HL-60/S4 (cell line): ENCODE measurements at regions not wholly inside any gene's neighbourhood (a gene's known extent, or its start where the extent isn't known, plus 50 kb on each side); places are given as distances from the start of the nearest gene placed in this dataset.
"Not testable (repeated sequence)": the region's sequence is repeated elsewhere in the genome, so short reads cannot be mapped to it uniquely, and the experiment has no call there.

Source experiments
- in situ Hi-C: fragments of 300-500 bp; cut with MboI; formaldehyde crosslinking; loops from 2 replicates; pipeline ENCODE4 v1.14.3; 2022; ENCODE audit warnings: low sequenced_read_pairs

GRCh38 chr3:190194506-190194905 is 73.8 kb upstream of the P3H2 start:
- in situ Hi-C loops: loop anchor here (10.0 kb wide), 1 partner anchor 230 kb away; no protein-coding TSS in a partner anchor

GRCh38 chr3:190193210-190193609 is 72.5 kb upstream of the P3H2 start:
- in situ Hi-C loops: loop anchor here (10.0 kb wide), 1 partner anchor 228 kb away; no protein-coding TSS in a partner anchor

GRCh38 chr3:190192739-190193138 is 72.0 kb upstream of the P3H2 start:
- in situ Hi-C loops: loop anchor here (10.0 kb wide), 1 partner anchor 228 kb away; no protein-coding TSS in a partner anchor

GRCh38 chr3:190192087-190192486 is 71.4 kb upstream of the P3H2 start:
- in situ Hi-C loops: loop anchor here (10.0 kb wide), 1 partner anchor 227 kb away; no protein-coding TSS in a partner anchor

GRCh38 chr3:190188197-190188596 is 67.5 kb upstream of the P3H2 start:
- in situ Hi-C loops: no loop called here

GRCh38 chr3:190183121-190183520 is 62.4 kb upstream of the P3H2 start:
- in situ Hi-C loops: no loop called here

- in situ Hi-C loops: no loop called here
Observed at GRCh38 chr3:190182418-190183043, 61.8 kb upstream of the P3H2 start.

GRCh38 chr3:190180268-190180667 is 59.6 kb upstream of the P3H2 start:
- in situ Hi-C loops: no loop called here

- in situ Hi-C loops: no loop called here
Observed at GRCh38 chr3:190178779-190179178, 58.1 kb upstream of the P3H2 start.

- in situ Hi-C loops: not testable (repeated sequence)
Observed at GRCh38 chr3:190176933-190177525, 56.3 kb upstream of the P3H2 start.

GRCh38 chr3:190176106-190176505 is 55.4 kb upstream of the P3H2 start:
- in situ Hi-C loops: not testable (repeated sequence)

GRCh38 chr3:190175490-190175889 is 54.8 kb upstream of the P3H2 start:
- in situ Hi-C loops: no loop called here

- in situ Hi-C loops: no loop called here
Observed at GRCh38 chr3:190174471-190174870, 53.8 kb upstream of the P3H2 start.

GRCh38 chr3:190173426-190173825 is 52.7 kb upstream of the P3H2 start:
- in situ Hi-C loops: no loop called here

- in situ Hi-C loops: no loop called here
Observed at GRCh38 chr3:190172751-190173150, 52.1 kb upstream of the P3H2 start.
